Myocyte (in vitro differentiated cells): ENCODE measurements at regions not wholly inside any gene's neighbourhood (a gene's known extent, or its start where the extent isn't known, plus 50 kb on each side); places are given as distances from the start of the nearest gene placed in this dataset.

Source experiments
- DNase-seq: peaks from one replicate; pipeline ENCODE4 v3.0.0-alpha.2; 2012; ENCODE audit warnings: low read depth

DNA sequence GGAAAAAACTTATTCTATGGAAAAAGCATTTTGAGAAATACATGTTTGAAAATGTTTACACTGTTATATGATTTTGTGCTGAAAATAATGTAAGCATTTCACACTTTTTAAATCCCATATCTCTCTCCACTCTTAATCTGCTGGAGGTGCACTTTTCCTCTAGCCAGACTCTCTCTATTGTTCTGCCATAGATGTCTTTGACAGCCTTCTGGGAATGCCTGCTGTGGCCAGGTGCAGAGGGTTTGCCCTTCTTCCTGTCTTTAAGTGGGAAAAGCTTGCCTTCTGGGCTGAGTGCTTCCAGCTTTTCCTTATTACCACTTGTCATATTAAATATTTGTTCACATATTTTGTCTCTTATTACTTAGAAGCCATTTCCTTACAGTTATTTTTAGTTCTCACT lies 60.1 kb upstream of the PPM1H start:
- no peak for DNase-seq

DNA sequence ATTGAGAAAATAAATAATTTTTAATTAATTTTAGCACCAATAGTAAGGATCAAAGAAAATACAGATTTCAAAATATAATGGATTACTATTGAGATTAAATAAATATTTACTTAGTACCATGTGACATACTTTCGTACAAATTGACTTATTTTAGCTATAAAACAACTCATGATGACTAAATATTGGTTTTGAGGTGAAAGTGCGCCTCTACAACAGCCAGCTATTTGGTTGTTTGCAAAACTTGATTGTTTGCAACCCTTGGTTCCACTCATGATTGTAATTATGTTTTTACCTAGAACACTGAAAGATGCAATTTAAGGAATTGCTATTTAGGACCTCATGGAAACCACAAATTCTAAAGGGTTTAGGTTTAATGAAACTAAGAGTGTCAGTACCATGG lies 51.9 kb upstream of the PPM1H start:
- DNase-seq: no peak
